Central memory CD4-positive, alpha-beta T cell (primary cell): ENCODE measurements at regions not wholly inside any gene's neighbourhood (a gene's known extent, or its start where the extent isn't known, plus 50 kb on each side); places are given as distances from the start of the nearest gene placed in this dataset.

Experiments used
- DNase-seq: peaks from one replicate; pipeline ENCODE4 v3.0.0; 2022

- no peak for DNase-seq
Observed at GRCh38 chr16:86041807-86042206, 142.8 kb downstream of the IRF8 start.

- DNase-seq = no peak
Observed at GRCh38 chr16:86042393-86042792, 143.4 kb downstream of the IRF8 start.

GRCh38 chr16:86042996-86043725 lies 144.2 kb downstream of the IRF8 start:
- no peak for DNase-seq

GRCh38 chr16:86044241-86044671 lies 145.3 kb downstream of the IRF8 start:
- DNase-seq = no peak

GRCh38 chr16:86044881-86045590 lies 146.1 kb downstream of the IRF8 start:
- peak; percentile 28 for DNase-seq

GRCh38 chr16:86045591-86045971 lies 146.6 kb downstream of the IRF8 start:
- no peak for DNase-seq

GRCh38 chr16:86046026-86046425 lies 147.1 kb downstream of the IRF8 start:
- no peak for DNase-seq

- no peak for DNase-seq
Observed at GRCh38 chr16:86046667-86047270, 147.8 kb downstream of the IRF8 start.

GRCh38 chr16:86048221-86048620 lies 149.3 kb downstream of the IRF8 start:
- DNase-seq = no peak

GRCh38 chr16:86048882-86049585 lies 150.1 kb downstream of the IRF8 start:
- no peak for DNase-seq

GRCh38 chr16:86049641-86050040 lies 150.7 kb downstream of the IRF8 start:
- DNase-seq = no peak

GRCh38 chr16:86050111-86050510 lies 151.1 kb downstream of the IRF8 start:
- DNase-seq = no peak

- DNase-seq = no peak
Observed at GRCh38 chr16:86050591-86051367, 151.8 kb downstream of the IRF8 start.

- no peak for DNase-seq
Observed at GRCh38 chr16:86051368-86052114, 152.6 kb downstream of the IRF8 start.

- no peak for DNase-seq
Observed at GRCh38 chr16:86052115-86052670, 153.2 kb downstream of the IRF8 start.

GRCh38 chr16:86052926-86053325 lies 154.0 kb downstream of the IRF8 start:
- no peak for DNase-seq

GRCh38 chr16:86059253-86060171 lies 160.6 kb downstream of the IRF8 start:
- no peak for DNase-seq

GRCh38 chr16:86060381-86061317 lies 161.7 kb downstream of the IRF8 start:
- no peak for DNase-seq

GRCh38 chr16:86061318-86061695 lies 162.3 kb downstream of the IRF8 start:
- DNase-seq = no peak
